ENCODE measurements at regions not wholly inside any gene's neighbourhood (a gene's known extent, or its start where the extent isn't known, plus 50 kb on each side); places are given as distances from the start of the nearest gene placed in this dataset.

DNA sequence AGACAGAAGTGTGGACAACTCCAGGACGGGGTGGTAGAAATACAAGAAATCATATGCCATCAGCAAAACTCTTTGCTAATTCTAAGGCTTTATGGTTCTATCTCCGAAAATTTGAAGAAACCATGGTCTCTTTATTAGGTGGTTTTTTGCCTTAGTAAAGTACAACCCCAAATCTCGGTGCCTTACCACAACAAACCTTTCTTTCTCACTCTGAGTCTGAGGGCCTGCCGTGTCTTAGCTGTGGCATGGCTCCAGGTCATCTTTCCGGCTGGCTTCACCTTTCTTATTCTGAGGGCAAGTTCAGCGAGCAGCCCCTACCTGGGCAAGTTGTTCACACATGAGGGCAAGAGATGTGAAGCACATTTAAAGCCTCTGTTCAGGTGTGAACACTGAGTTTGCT lies 280.6 kb downstream of the TTLL7 start:
- no peak for DNase-seq

DNA sequence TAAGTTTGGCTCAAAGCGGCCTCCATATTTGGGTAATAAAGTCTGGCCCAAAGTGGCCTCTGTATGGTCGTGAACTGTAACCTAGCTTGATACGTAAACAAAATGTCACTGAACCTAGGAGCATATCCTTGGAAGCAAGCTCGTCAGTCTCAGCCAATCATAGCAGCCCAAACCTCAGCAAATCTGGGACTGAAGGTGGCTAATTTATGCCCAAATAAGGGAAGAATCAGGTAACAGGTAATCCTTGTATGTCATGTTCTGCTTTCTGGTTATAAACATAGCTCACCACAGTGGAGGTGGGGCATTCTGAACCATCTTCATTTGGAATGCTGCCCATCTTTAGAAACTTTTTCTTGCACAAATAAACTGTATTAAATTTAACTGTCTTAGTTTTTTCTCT lies 281.1 kb downstream of the TTLL7 start:
- no peak for DNase-seq

DNA sequence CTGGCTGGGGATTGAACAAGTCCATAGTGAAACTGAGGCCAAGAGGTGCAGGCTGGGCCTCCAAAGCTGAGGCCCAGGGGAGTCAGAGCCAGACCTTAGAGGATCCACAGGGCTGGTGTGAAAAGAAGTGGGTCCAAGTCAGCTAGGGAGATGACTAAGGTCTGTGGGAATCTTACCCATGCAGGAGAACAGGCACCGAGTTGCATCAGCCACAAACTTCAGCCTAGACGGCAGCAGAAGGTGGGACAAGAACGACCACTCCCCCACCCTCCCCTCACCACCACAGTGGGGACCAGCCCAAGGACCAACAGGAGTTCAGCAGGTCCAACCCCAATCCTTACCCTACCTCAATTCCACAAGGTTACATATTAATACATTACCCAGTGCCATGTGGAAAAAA lies 282.3 kb downstream of the TTLL7 start:
- DNase-seq, result no peak

DNA sequence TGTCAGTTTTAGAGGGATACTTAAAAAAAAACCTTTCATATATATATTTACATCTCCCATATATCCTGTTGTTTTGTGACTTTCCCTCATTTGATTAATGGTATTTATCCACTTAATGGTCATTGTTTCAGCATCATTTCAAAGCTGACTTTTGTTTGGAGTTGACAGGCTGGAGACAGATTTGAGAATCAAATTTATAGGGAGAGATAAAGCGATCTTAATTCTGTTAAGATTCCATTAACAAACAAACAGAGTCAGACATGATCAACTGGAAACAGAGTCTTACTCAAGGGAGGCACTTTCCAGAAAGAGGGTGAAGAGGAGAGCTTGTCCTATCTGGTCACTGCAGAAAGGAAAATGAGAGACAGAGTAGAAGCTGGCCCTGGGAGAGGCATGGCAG lies 283.4 kb downstream of the TTLL7 start:
- no peak for DNase-seq

DNA sequence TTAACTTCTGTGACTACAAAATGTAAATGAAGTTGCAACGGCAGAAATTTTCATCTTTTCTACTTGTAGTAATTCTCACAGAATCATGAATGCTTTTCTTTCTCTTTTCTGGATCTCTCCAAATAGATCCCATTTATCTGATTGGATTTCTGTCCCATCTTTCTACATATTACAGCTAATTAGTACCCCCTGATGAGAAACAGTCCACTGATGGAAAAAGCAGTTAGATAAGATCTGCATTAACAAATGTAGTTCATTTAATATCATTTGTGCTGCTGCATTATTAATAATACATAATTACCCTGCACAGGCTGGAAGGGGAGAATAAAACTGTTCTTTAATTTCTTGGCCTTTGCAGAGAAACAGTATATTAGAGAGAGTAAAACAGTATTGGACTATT lies 289.3 kb downstream of the TTLL7 start:
- DNase-seq, result no peak

DNA sequence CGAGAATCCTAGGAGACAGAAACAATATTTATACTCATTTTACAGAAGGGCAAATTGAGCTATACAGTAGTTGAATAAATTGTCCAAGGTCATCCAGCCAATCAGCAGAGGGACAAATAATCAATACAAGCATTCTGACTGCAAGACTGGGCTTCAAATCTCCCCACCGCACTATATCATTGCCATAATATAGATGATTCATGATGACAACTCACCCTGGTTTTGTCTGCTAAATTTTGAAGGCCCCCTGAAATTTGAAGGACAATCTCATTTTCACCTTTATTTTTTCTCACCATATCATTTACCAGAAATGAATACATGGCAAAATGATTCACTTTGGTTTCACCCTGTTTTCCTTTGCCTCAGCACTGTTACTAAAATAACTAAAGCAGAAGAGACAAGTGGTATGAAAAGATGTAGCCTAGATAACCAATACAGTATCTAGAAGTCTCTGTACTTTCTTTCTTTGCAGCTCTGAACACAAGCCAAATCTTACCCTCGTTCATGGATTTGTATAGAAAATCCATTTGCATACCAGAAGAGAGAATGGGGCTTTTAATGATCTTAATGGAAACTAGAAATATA lies 292.5 kb downstream of the TTLL7 start:
- DNase-seq, result no peak

DNA sequence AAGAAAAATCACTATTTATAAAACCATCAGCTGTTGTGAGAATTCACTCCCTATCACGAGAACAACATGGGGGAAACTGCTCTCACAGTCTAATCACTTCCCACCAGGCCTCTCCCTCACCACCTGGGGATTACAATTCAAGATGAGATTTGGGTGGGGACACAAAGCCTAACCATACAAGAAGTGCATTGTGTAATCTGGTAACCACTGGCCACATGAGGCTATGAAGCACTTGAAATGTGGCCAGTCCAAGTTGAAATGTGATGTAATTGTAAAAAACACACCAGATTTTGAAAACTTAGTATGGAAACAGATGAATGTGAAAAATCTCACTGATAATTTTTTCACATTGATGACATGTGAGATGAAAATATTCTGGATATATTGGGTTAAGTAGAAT lies 293.8 kb downstream of the TTLL7 start:
- no peak for DNase-seq

DNA sequence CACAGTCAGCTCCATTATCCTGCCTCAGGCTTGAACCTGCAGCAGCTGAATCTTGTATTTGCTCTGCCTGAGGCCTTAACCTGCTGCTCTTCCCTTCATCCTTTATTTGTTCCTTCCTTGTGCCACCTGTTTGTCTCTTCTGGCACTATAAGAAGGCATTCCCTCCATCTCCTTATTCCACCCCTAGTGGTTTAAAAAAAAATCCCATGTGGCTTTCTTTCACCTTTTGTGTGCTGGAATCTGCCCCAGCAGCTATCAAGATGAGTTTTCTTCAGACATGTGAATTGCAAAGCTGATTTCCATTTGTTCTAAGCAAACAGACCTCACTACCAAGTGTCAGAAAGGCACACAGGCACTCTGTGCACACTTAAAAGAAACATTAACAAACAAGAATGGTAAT lies 294.6 kb downstream of the TTLL7 start:
- DNase-seq, result no peak

DNA sequence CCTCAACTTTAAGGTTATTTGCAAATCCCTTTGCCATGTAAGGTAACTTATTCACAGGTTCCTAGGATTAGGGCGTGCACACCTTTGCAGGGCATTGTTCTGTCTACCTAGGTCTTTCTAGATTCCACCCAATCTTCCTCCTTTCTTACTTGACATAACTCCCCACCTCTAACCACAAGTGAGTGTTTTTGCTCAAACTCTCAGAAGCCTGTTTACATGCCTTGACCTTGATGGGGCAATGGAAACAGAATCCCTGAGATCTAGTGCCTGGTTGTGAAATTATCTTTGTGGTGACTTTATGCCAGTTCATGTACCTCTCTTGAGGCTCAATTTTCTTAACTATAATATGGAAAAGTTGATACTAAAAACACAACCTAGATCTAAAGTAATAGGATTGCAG lies 296.6 kb downstream of the TTLL7 start:
- no peak for DNase-seq

DNA sequence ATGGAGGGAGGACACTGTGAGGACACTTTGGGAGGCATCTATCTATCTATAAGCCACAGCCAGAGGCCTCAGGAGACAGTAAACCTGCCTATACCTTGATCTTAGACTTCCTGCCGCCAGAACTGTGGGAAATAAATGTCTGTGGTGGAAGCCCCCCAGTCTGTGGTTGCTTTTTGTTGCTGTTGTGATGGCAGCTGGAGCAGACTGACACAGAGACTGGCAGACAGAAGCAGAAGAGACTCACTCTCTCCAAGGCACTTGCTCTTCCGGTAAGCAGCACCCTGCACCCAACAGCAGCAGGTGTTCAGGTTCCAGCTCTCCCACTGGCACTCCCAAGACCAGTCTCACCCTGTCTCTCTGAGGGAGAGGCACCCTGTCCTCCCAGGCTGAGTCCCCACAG lies 297.6 kb downstream of the TTLL7 start:
- no peak for DNase-seq

DNA sequence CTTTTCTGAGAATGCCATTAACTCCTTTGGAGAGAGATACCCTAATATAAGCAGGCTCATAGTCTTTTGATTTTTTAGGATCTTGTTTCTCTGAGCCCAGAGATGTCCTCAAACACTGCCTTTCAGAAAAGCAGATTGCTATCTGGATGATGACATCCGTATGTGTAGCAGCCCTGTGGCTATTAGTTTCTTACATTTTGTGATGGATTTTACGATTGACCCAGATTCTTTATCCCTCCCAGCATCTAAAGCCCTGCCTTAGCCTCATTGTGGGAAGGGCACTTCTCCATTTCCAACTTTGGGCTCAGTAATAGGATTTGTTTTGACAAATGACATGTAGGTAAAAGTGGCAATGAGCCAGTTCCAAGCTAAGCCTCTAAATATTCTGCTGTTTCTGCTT lies 300.3 kb downstream of the TTLL7 start:
- DNase-seq, result no peak

DNA sequence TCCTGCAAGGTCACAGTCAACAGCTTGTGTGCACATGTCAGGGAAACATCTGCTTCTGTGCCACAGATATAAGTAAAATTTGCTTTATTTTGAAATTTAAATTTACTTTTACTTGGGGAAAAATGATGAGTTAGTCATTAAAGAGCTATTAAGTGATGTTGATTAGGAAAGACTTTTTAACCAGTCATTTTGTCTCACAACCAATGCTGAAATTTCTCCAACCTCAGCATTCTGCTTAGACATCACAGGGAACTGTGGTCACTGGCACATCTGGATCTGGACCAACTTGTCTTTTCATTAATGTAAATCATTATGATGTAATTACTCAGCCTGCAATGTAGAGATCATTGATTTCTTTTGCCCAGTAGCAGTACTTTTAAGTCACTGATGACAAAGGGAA lies 301.0 kb downstream of the TTLL7 start:
- DNase-seq, result no peak

DNA sequence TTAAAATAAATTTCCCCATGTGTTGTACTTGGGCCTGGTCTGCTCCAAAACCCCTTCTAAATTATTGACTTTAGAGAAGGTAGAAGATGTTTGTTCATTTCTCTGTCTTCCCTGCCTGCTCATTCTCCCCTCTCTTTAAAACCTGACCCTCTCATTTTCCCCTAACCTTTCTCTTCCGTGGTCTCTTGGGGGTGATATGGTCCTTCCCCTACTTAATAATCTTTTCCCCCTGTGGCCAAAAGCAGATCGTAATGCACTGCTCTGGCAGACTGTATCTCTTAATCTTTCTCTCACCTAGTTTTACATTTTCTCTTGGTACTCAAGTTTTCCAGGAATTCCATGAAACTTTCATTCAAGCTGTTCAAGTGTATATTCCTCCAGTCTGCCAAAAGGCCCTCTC lies 301.7 kb downstream of the TTLL7 start:
- no peak for DNase-seq

DNA sequence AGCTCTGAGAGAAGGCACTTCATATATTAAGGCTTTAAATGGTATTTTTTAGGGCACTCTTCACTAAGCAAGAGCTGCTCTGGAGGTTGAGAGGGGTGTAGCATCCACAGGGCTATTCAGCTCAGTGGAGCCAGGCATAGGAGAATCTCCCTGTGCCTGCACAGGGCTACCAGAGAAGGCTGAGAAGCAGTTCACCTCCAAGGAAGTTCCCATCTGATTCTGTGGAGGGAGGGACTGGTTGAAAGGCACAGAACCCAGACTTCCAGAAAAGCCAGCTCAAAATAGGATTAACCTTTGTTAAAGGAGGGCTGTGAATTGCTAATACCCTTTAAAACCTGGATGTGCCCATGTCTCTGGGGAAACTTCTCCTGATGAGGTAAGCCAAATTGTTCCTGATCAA lies 304.5 kb downstream of the TTLL7 start:
- DNase-seq, result no peak

DNA sequence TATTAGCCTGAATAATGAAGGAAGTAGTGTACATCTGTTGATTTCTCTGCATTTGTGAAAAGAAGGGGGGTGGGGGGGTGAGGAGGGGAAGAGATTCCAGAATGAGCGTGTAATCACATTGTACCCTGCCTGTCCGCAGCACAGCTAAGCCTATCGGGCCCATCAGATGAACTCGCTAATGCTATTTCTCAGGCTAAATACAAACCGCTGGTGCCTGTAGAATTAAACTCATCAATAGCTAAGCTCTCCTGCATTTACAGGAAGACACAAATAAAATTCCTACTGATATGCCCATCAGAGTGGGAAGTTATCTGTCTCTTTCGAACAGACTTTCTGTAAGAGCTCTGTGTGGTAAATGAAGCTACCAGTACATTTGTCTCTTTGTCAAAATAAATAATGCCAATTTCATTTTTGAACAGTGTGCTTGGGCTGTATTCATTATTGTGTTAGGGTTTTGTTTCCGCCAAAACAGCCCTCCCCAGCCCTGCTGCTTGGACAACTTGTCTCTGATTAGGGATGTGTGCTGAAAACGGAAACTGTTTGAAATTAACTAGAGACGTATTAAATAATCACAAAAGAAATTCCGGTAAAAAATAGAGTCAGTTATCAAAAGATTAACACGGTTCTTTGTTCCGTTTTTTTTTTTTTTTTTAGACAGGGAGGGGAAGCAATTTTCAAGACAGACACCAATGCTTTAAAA lies 305.4 kb downstream of the TTLL7 start:
- DNase-seq, result no peak

DNA sequence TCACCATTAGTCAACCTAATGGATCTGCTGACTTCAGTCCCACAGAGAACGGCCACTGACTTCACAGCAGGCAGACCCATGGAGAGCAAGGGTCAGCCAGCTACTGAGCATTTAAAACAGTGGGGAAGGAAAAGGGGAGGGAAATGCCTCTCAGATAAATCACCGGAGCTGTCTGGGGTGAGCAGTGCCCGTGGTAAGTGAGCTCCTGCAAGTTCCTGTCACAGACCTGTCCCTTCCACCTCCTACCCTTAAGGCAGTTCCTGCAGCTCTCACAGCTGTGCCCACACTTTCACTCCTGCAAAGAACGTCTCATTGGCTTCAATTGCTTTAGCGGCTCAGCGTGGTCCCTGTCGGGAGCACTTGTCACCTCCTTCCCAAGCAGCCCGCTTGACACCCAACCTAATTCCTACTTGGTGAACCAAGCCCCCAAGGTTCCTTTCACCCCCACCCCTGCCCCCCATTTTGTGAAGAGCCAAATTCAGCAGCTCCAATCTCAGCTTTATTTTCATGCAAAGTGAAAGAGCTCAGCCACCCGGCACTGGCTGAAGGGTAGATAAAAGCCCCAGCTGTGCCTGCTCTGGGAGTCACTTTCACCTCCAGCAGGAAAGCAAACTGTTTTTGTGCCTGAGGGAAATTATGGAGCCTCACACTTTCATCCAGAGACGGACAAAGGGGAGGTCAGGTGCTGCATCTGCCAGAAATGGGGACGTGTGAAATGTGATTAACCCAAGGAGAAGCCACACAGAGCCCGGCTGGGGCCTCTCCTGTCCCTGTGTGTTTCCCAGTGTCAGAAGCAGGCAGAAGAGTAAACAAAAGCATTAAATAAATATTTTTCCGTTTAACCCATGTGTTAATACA lies 306.2 kb downstream of the TTLL7 start:
- DNase-seq, result peak in 1 of 2 donors; percentile 11

DNA sequence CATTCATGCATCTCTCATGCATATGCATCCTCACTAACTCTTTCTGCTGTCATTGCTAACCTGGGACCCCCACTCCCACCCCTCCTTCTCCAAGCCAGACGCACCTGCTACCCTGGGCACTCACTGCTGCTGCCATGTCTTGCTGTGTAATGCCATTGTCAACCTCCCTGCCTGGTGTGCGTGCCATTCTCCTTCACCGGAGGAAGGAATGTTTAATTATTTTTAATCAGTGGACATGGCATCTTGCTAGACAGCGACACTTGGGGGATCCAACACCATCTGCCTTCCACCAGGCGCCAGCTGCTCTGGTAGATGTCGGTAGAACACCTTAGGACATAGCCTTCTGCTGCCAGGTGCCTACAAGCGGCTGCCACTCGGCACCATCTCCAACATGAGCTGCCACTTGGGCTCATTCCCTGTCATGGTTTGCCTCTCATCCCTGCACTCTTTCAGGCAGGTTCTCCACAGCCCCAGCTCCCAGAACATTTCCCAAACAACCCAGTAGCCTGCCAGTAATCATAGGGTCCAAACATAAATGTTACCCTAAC lies 306.9 kb downstream of the TTLL7 start:
- DNase-seq, result no peak

DNA sequence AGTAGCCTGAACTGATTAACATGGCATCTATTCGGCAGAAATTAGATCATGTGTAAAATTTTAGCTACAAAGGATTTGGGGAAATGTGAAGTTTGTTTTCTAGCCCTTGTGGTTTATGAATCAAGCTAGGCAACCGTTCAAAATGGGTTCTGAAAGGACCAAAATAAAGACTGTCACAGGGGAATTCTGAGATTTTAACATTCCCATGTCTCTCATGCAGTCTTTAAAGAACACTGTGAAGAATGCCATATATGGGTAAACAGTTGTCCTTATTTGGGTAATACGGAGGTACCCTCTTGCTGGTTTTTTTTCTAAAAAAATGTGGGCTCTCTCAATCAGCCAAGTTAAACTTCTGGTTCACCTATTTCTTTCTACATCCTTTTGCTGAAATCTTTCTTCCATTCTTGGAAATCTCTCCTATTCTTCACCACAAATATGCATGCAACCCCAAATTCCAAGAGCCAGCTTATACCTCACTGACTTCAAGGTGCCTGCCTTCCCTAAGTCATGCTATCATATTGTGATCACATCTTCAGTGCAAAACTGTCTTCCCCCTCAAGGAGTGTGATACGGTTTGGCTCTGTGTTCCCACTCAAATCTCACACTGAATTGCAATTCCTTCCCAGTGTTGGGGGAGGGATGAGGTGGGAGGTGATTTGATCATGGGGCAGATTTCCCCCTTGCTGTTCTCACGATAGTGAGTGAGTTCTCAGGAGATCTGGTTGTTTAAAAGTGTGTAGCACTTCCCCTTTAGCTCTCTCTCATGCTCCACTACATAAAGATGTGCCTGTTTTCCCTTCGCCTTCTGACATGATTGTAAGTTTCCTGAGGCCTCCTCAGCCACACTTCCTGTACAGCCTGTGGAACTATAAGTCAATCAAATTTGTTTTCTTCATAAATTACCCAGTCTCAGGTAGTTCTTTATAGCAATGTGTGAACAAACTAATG lies 308.7 kb downstream of the TTLL7 start:
- no peak for DNase-seq

DNA sequence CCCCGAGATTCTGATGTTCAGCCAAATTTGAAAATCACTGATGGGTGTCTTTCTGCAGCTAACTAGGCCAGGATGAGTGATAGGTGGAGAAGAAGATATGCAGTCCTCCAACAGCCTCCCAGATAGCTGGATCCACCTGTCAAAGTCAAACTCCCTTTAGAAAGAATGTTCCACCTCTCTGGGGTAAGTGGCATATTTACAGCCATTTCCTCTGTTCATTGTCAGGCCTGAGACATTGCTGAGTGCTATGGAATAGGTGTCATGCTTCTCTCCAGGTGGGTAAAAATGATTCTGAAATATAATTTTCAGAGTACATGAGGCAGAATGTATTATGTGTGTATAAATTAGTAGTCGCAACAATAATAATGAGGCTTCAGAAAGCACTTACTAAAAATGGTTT lies 316.8 kb downstream of the TTLL7 start:
- DNase-seq, result no peak

DNA sequence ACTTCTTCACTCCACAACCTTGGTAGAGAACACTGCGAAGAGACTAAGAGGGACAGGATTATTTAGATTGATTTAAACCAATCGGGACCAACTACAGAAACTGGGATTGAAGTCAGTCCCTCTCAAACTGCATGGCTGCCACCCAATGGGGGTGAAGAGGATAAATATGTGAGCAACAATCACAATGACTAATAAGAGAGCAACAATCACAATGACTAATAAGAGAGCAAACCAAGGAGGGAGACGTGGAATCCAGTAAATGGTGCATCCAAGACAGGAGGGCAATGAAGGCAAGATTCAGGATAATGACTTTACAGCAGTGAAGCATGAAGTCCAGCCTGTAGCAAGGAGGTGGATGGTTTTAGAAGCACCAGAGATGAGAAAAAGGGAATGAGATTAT lies 322.8 kb downstream of the TTLL7 start:
- no peak for DNase-seq

DNA sequence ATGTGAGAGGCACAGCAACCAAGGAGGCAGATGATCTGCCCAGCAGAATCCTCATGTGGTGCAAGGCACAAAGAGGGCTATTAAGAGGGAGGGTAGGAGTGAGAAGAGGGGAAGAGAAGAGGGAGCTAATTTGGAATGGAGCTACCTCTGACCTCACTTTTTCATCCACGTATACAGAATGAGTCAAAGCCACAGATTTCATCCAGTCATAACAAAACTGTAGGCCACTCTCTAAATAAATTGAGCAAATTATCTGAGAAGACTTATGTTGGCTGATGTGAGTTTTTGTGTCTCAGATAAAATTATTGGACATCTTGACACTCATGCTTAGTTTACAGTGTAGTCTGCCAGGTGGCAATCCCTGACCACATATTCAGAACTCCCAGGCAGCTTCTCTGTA lies 325.6 kb downstream of the TTLL7 start:
- no peak for DNase-seq

DNA sequence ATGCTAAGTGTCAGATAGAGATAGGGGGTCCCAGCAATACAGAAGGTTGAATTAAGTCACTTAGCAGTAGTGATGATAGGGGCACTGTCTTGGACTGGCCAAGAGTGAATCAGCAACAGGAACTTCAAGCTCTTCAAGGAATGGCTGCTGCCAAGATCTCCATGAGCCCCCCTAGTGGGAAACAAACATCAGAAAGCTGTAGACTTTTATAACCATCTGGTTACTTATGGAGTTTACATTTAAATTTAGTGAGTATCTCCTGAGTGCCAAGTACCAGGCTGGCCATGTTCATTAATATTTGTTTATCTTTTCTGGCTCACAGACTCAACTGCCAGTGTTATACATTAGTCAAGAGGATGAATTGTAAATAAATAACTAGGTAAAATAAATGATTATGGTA lies 327.3 kb downstream of the TTLL7 start:
- DNase-seq, result no peak
